K562 (cell line): ENCODE measurements at regions not wholly inside any gene's neighbourhood (a gene's known extent, or its start where the extent isn't known, plus 50 kb on each side); places are given as distances from the start of the nearest gene placed in this dataset.

Experiments used
- ATAC-seq: fragments of 200-7000 bp; cut with Tn5 transposase; 3 replicates; pipeline ENCODE4 v1.9.1; 2020; ENCODE audit warnings: moderate library complexity
- BruUV-seq: library from RNA; stranded (reverse); fragments of 400-500 nt; replicated peaks from 2 replicates; lab custom pipeline; 2021; lab: Mats Ljungman, UMichigan
- CTCF ChIA-PET: fragments of 300-600 bp; formaldehyde crosslinking; extraction: SDS; loops from one replicate; lab custom pipeline; 2021; ENCODE audit warnings: low intra/inter-chr PET ratio; lab: Yijun Ruan, JAX
- POLR2A ChIA-PET: fragments of 300-600, 350-650 bp; sonication (Branson Sonifier 250); formaldehyde crosslinking; extraction: SDS; loops from one replicate; lab custom pipeline; 2021; ENCODE audit warnings: antibody characterized with exemption, inconsistent platforms; lab: Yijun Ruan, JAX
- DNase-seq, 4 experiments: peaks; one replicate each; pipeline versions ENCODE4 v3.0.0 to v3.0.0-alpha.2; 2011 to 2018; ENCODE audit warnings: low spot score in 3 of 4, mixed read lengths in 3 of 4; ENCODE audit errors: extremely low read depth in 1 of 4
- FAIRE-seq: peaks from 2 replicates; lab custom pipeline; 2011; peaks lifted over from hg19 to GRCh38; lab: Jason Lieb, UNC
- H2AFZ ChIP-seq: 2 replicates; pipeline ENCODE4 v1.6.0; 2011; ENCODE audit warnings: low read depth, low read length, control low read depth, inconsistent platforms
- H3K27ac ChIP-seq: fragments of 200-600 bp; 3 replicates; pipeline ENCODE4 v1.8.0; 2011; ENCODE audit warnings: low read depth, mild to moderate bottlenecking, control low read depth, inconsistent platforms, low read length, moderate library complexity, mixed read lengths; ENCODE audit errors: extremely low read depth
- H3K27me3 ChIP-seq, 2 experiments: fragments of 300-600 bp in 1 of 2; 2 replicates in 1 of 2; 3 replicates in 1 of 2; pipeline versions ENCODE4 v1.6.0 to v1.8.0; 2011; ENCODE audit warnings: inconsistent platforms in 2 of 2, low read length in 2 of 2, mild to moderate bottlenecking in 1 of 2, mixed read lengths in 1 of 2, moderate library complexity in 1 of 2; ENCODE audit not compliant: control insufficient read depth in 2 of 2, insufficient read depth in 2 of 2
- H3K36me3 ChIP-seq: fragments of 300-600 bp; 3 replicates; pipeline ENCODE4 v1.8.0; 2011; ENCODE audit warnings: mild to moderate bottlenecking, low read length, inconsistent platforms; ENCODE audit not compliant: control insufficient read depth, insufficient read depth
- H3K4me1 ChIP-seq, 2 experiments: fragments of 200-600 bp in 1 of 2; replicated peaks in 1 of 2; 2 replicates in 1 of 2; 3 replicates in 1 of 2; pipeline versions ENCODE4 v1.5.1 to v1.8.0; 2011; ENCODE audit warnings: inconsistent platforms in 2 of 2, low read length in 2 of 2, mild to moderate bottlenecking in 1 of 2, mixed read lengths in 1 of 2, moderate library complexity in 1 of 2; ENCODE audit not compliant: control insufficient read depth in 2 of 2, insufficient read depth in 2 of 2
- H3K4me2 ChIP-seq: 2 replicates; pipeline ENCODE4 v1.6.1; 2011; ENCODE audit warnings: low read length, control low read depth, inconsistent platforms, mixed read lengths; ENCODE audit not compliant: insufficient read depth
- H3K4me3 ChIP-seq: fragments of 200-600 bp; sonication (generic), shearing (Covaris generic); 2 replicates; pipeline ENCODE4 v1.5.1; 2016; ENCODE audit warnings: control low read depth, inconsistent platforms
- H3K79me2 ChIP-seq: fragments of 200-600 bp; 3 replicates; pipeline ENCODE4 v1.8.0; 2011; ENCODE audit warnings: low read length, inconsistent platforms; ENCODE audit not compliant: control insufficient read depth, insufficient read depth
- H3K9ac ChIP-seq, 2 experiments: 2 replicates each; pipeline versions ENCODE4 v1.6.0 to v1.6.1; 2011; ENCODE audit warnings: low read depth in 2 of 2, low read length in 2 of 2, control low read depth in 1 of 2, inconsistent platforms in 1 of 2, mild to moderate bottlenecking in 1 of 2, mixed read lengths in 1 of 2; ENCODE audit not compliant: insufficient read depth in 1 of 2
- H3K9me1 ChIP-seq: one replicate; pipeline ENCODE4 v1.6.0; 2011; ENCODE audit warnings: inconsistent platforms, mild to moderate bottlenecking, low read length, moderate library complexity; ENCODE audit not compliant: control insufficient read depth, insufficient read depth
- H3K9me3 ChIP-seq: replicated peaks from 2 replicates; pipeline ENCODE4 v1.5.1; 2011; ENCODE audit warnings: low read depth, low read length, inconsistent platforms; ENCODE audit not compliant: control insufficient read depth, insufficient read depth
- H4K20me1 ChIP-seq: replicated peaks from 2 replicates; pipeline ENCODE4 v1.6.1; 2011; ENCODE audit warnings: low read length, inconsistent platforms, mixed read lengths; ENCODE audit not compliant: control insufficient read depth, insufficient read depth
- BRF2 ChIP-seq: IDR thresholded peaks from 3 replicates; pipeline ENCODE4 v1.6.1; 2011; ENCODE audit warnings: borderline replicate concordance, mild to moderate bottlenecking; ENCODE audit not compliant: insufficient read length, insufficient read depth
- CBX8 ChIP-seq: fragments of 200-600 bp; sonication (generic); IDR thresholded peaks from 2 replicates; pipeline ENCODE4 v1.6.1; 2012; ENCODE audit warnings: borderline replicate concordance, mixed run types, low read depth, mild to moderate bottlenecking, moderate library complexity, mixed read lengths, low read length, control low read depth, inconsistent platforms; ENCODE audit not compliant: poor library complexity, severe bottlenecking; ENCODE audit errors: extremely low read depth
- CEBPZ ChIP-seq: fragments of 150-350 bp; IDR thresholded peaks from 2 replicates; pipeline ENCODE4 v1.6.1; 2014; ENCODE audit warnings: low read depth, mild to moderate bottlenecking, low read length, borderline replicate concordance
- E2F1 ChIP-seq: sonication (generic); formaldehyde crosslinking; IDR thresholded peaks from 2 replicates; pipeline ENCODE4 v1.8.1; 2023; ENCODE audit warnings: mild to moderate bottlenecking, missing genetic modification reagents, moderate library complexity
- FOXA1 ChIP-seq: fragments of 450-650 bp; IDR thresholded peaks from 2 replicates; pipeline ENCODE4 v1.6.1; 2016; ENCODE audit warnings: mild to moderate bottlenecking, borderline replicate concordance
- HMGN3 ChIP-seq: IDR thresholded peaks from 2 replicates; pipeline ENCODE4 v1.6.1; 2011; ENCODE audit warnings: borderline replicate concordance, low read depth, mild to moderate bottlenecking, mixed read lengths, low read length; ENCODE audit not compliant: insufficient read length; ENCODE audit errors: extremely low read depth
- JUND ChIP-seq, 2 experiments: IDR thresholded peaks; 2 replicates in 1 of 2; 3 replicates in 1 of 2; pipeline ENCODE4 v1.6.1; 2011; ENCODE audit warnings: borderline replicate concordance in 2 of 2, low read depth in 2 of 2, low read length in 2 of 2, improper control_type of control experiment in 1 of 2, missing biosample characterization in 1 of 2, missing genetic modification characterization in 1 of 2, missing genetic modification reagents in 1 of 2
- MYBL2 ChIP-seq, 2 experiments: fragments of 450-650 bp in 1 of 2; sonication (generic) in 1 of 2; formaldehyde crosslinking in 1 of 2; IDR thresholded peaks; 2 replicates each; pipeline versions ENCODE4 v1.6.1 to v1.8.1; 2017 to 2022; ENCODE audit warnings: borderline replicate concordance in 1 of 2, inconsistent platforms in 1 of 2, low read depth in 1 of 2, mild to moderate bottlenecking in 1 of 2, missing genetic modification reagents in 1 of 2, moderate library complexity in 1 of 2
- NCOA1 ChIP-seq: fragments of 450-650 bp; IDR thresholded peaks from 2 replicates; pipeline ENCODE4 v1.6.1; 2016; ENCODE audit warnings: low read depth
- RBM39 ChIP-seq: fragments of 200-400 bp; formaldehyde crosslinking; optimal IDR thresholded peaks from 2 replicates; pipeline ENCODE3; 2018; ENCODE audit warnings: low read depth, low read length
- SAFB ChIP-seq: fragments of 200-400 bp; formaldehyde crosslinking; IDR thresholded peaks from 2 replicates; pipeline ENCODE4 v1.6.1; 2017; ENCODE audit warnings: low read depth, low read length, borderline replicate concordance
- TAF9B ChIP-seq: fragments of 450-650 bp; IDR thresholded peaks from 2 replicates; pipeline ENCODE4 v1.6.1; 2018; ENCODE audit warnings: mild to moderate bottlenecking; ENCODE audit not compliant: partially characterized antibody
- ZNF140 ChIP-seq: fragments of 250-450 bp; sonication (Bioruptor Pico); IDR thresholded peaks from 2 replicates; pipeline ENCODE4 v1.8.0; 2021; ENCODE audit warnings: moderate library complexity, mild to moderate bottlenecking, inconsistent platforms
- ZNF175 ChIP-seq: fragments of 200-800 bp; sonication (Bioruptor generic); IDR thresholded peaks from 2 replicates; pipeline ENCODE4 v1.6.1; 2016; ENCODE audit warnings: low read depth, mild to moderate bottlenecking, missing genetic modification characterization, missing compliant biosample characterization
- ZNF224 ChIP-seq: sonication (generic); formaldehyde crosslinking; IDR thresholded peaks from 2 replicates; pipeline ENCODE4 v1.8.0; 2022; ENCODE audit warnings: mild to moderate bottlenecking, missing genetic modification reagents
- ZNF507 ChIP-seq: conservative IDR thresholded peaks from 2 replicates; pipeline ENCODE4 v1.6.1; 2017; ENCODE audit warnings: missing genetic modification characterization, missing compliant biosample characterization
- WGBS: fragments of 100-300 bp; shearing (Covaris generic); methylation state at CpG from one replicate; pipeline ENCODE4 v1.1.6; 2016; ENCODE audit warnings: low coverage, mixed read lengths; ENCODE audit not compliant: insufficient coverage; ENCODE audit errors: missing lambda C conversion rate; 5-methylcytosine and 5-hydroxymethylcytosine counted together
- in situ Hi-C: fragments of 300-500 bp; cut with MboI; formaldehyde crosslinking; loops from 4 replicates; pipeline ENCODE4 v1.15.0; 2018; ENCODE audit warnings: inconsistent platforms, mixed read lengths
- intact Hi-C: fragments of 100-400 bp; cut with micrococcal nuclease; formaldehyde crosslinking; loops from 2 replicates; pipeline ENCODE4 v1.14.2; 2022

DNA sequence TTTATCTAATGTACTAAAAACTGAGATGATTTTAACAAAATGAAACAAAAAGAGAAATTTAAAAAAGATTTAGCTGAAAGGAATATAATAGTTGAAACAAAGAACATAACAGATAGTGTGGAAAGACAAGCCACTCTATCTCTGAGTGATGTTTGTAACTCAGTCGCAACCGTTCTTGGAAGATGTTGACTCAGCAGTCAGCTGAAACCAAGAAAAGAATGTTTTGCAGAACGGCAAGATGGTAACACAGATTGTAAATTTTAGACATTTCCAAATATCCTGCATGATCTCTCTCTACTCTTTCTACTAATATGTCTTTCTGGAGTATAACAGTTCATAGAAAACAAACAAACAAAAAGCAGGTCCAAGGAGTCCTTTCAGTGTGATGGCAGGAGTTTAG lies 746.1 kb upstream of the CDH6 start:
- intact Hi-C loops = no loop called here
- ATAC-seq (no peak), FAIRE-seq (no peak), DNase-seq (no peak)
- 3% methylated on average over 3 of the region's 3 CpGs for WGBS
- H3K9me3 ChIP-seq = no peaks in the 10 kb centered on the region
- no peaks in the 10 kb centered on the region for H3K9me1 ChIP-seq
- H3K9ac ChIP-seq = no peak overlapping the region
- H3K36me3 ChIP-seq = no peaks in the 10 kb centered on the region
- H4K20me1 ChIP-seq = no peaks in the 10 kb centered on the region
- H3K79me2 ChIP-seq = no peaks in the 10 kb centered on the region
- BruUV-seq = no TSS peak
- ChIA-PET CTCF (no interaction called here), POLR2A (no interaction called here)
- no peak overlapping the region for H3K4me2 ChIP-seq
- in situ Hi-C loops = no loop called here
- H3K4me3 ChIP-seq = no peak overlapping the region
- H2AFZ ChIP-seq = no peak overlapping the region
- no peak overlapping the region for H3K27ac ChIP-seq
- no peaks in the 10 kb centered on the region for H3K4me1 ChIP-seq
- H3K27me3 ChIP-seq = no peaks in the 10 kb centered on the region
- TF ChIP-seq E2F1 (CRISPR knock-in tag) (no peak), RBM39 (no peak), ZNF140 (no peak), TAF9B (no peak), BRF2 (no peak), ZNF224 (CRISPR knock-in tag) (no peak), SAFB (no peak), JUND (IDR thresholded peaks at IDR 0.05; ENCODE audit: borderline replicate concordance, low read depth, low read length) (no peak), JUND (tag; IDR thresholded peaks at IDR 0.05; ENCODE audit: borderline replicate concordance, low read depth, low read length) (no peak), NCOA1 (no peak), ZNF175 (CRISPR knock-in tag) (no peak), MYBL2 (IDR thresholded peaks at IDR 0.05; ENCODE audit: low read depth) (no peak), MYBL2 (CRISPR knock-in tag; IDR thresholded peaks at IDR 0.05; ENCODE audit: borderline replicate concordance) (no peak), HMGN3 (no peak), FOXA1 (no peak), ZNF507 (tag) (no peak), CBX8 (no peak), CEBPZ (no peak)
